AG10803 (cell line): ENCODE measurements at regions not wholly inside any gene's neighbourhood (a gene's known extent, or its start where the extent isn't known, plus 50 kb on each side); places are given as distances from the start of the nearest gene placed in this dataset.

Experiments used
- DNase-seq: peaks from one replicate; pipeline ENCODE4 v3.0.0; 2010; ENCODE audit warnings: low read depth
- H3K4me3 ChIP-seq: 2 replicates; pipeline ENCODE4 v1.5.1; 2011; ENCODE audit warnings: mild to moderate bottlenecking, low read length, control low read depth
- CTCF ChIP-seq: conservative IDR thresholded peaks from 2 replicates; pipeline ENCODE4 v1.5.1; 2011; ENCODE audit warnings: mild to moderate bottlenecking, low read length, control low read depth, inconsistent platforms

DNA sequence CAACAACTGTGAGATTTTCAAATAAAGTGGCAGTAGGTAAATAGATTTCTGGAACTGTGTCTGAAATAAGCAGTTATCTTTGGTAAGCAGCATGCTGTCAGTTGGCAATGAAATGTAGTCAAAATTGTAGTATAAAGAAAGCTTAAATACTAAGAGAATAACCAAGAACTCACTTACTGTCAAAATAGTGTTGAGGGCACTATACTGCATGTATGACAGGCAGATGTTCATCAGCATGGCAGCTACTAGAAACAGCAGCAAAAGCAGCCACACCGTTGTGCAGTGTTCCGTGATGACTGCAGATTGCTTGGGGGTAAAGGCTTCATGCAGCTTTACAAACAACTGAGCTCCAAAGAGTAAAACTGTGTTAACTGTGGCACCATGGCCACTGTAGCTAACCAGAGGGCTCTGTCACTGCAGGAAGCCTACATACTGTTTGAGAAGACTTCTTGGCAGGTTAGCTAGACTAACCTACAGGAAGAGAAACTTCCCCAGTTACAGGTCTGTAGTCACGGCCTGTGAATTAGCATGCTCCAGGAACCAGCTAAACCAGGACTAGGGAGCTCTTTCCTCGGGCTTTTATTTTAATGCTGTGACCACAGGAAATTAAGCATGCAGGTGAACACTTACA, 459.7 kb downstream of the TBL1XR1 start:
- no peak for TF ChIP-seq CTCF
- no peak overlapping the region for H3K4me3 ChIP-seq
- no peak for DNase-seq

DNA sequence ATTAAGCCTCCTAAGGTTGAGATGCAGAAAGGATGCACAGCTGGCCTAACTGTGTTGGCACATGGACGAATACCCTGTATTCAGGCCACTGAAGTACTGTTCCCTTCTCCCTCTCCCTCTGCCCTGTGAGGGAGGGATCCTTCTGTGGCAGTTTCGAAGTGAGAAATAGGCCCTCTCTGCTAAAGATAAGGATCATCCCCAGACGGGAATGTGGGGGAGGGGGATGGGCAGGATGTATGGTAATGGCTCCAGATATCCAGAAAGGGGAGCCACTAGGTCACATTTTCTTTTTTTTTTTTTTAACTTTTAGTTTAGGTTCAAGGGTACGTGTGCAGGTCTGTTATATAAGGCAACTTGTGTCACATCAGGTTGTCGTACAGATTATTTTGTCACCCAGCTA, 463.1 kb downstream of the TBL1XR1 start:
- DNase-seq, result no peak
- no peak overlapping the region for H3K4me3 ChIP-seq
- no peak for TF ChIP-seq CTCF

- TF ChIP-seq CTCF, result no peak
- H3K4me3 ChIP-seq, result no peak overlapping the region
- DNase-seq, result no peak
Measured at GRCh38 chr3:176724394-176724759, 472.9 kb downstream of the TBL1XR1 start.

- no peak for TF ChIP-seq CTCF
- H3K4me3 ChIP-seq, result no peak overlapping the region
- no peak for DNase-seq
Measured at GRCh38 chr3:176723758-176724393, 473.4 kb downstream of the TBL1XR1 start.

DNA sequence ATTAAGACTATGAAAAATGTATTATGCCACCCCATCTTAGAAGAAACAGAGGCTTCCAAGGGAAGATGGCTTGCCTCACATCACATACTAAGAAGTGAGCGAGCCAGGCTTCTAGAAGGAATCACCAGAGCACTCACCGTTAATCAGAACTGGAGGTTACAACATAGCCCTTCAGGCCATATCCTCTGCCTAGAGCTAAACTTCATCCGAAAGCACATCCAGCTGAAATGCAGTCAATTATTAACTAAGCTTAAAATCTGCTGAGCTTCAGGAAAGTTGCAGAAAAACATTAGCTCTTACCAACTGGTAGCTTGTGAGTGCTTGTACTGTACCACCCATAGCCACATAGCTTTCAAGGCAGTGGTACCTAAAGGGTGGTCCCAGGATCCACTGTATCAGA, 483.2 kb downstream of the TBL1XR1 start:
- no peak for DNase-seq
- no peak overlapping the region for H3K4me3 ChIP-seq

GRCh38 chr3:176712191-176712590, 485.1 kb downstream of the TBL1XR1 start:
- no peak for DNase-seq
- H3K4me3 ChIP-seq, result no peak overlapping the region
- no peak for TF ChIP-seq CTCF

More for the DNA sequence above, 483.2 kb downstream of the TBL1XR1 start:
- TF ChIP-seq CTCF, result no peak

DNA sequence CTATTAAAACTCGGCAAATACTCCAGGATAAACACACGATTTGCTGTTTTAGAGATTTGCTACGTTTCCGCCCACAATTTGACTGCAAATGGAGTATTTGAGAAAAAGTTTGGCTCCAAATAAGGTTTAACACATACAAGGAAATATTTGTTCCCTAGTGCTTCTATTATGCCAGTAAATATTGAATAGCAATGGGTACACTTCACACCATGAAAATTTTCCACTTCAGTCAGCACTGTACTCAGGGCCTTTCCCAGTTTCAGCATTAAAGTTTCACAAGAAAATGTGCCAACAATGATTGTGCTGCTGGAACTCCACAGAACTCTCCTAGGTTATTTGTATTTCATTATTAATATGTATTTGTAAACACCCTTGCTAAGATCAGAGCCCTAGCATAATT, 498.0 kb downstream of the TBL1XR1 start:
- no peak overlapping the region for H3K4me3 ChIP-seq
- no peak for DNase-seq

More for the DNA sequence above, 498.0 kb downstream of the TBL1XR1 start:
- TF ChIP-seq CTCF, result no peak
